Glomerular visceral epithelial cell (primary cell): ENCODE measurements at regions not wholly inside any gene's neighbourhood (a gene's known extent, or its start where the extent isn't known, plus 50 kb on each side); places are given as distances from the start of the nearest gene placed in this dataset.
A peak's percentile ranks its signal among the peaks of the same experiment; 100 is the strongest.
"Not testable (repeated sequence)": the region's sequence is repeated elsewhere in the genome, so short reads cannot be mapped to it uniquely, and the experiment has no call there.

ENCODE experiments used
- DNase-seq: peaks from one replicate; pipeline ENCODE4 v3.0.0-alpha.2; 2016; ENCODE audit errors: extremely low spot score

GRCh38 chrY:17511984-17512383 lies 368.0 kb downstream of the CDY2B start:
- DNase-seq = not testable (repeated sequence)

DNA sequence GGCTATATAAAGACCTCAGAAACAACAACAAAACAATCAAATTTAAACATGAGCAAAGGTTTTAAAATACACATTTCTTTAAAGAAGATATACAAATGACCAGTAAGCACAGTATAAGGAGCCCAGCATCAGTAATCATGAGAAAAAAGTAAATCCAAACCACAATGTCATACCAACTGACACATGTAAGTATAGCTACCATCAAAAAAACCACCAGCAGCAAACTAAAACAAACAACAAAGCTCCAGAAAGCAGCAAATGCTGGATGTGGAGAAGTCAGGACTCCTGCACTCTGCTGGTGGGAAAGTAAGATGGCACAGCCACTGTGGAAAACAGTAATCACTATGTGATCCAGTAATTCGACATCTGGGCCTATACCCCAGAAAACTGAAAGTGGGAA lies 368.5 kb downstream of the CDY2B start:
- DNase-seq = not testable (repeated sequence)

DNA sequence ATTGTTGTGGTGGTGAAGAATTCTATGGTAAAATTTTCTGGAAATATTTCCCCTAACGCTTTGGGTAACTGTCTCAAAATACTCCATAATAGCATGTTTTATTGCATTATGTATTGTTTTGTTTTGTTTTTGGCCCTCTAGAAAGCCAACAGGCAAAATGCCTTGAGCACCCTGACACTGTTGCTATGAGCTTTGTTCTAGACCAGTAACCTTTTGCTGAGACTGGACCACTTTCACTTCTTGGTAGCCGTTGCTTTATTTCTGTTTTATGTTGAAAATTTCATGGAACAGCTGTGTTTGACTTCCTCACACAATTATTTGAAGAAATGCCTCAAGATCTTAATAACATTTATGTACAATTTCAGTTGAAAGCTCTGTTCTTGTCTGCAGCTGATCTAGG lies 374.2 kb downstream of the CDY2B start:
- DNase-seq = not testable (repeated sequence)

- not testable (repeated sequence) for DNase-seq
These were observed 395.3 kb downstream of the CDY2B start for GRCh38 chrY:17484763-17485162.

- DNase-seq = not testable (repeated sequence)
These were observed 395.9 kb downstream of the CDY2B start for GRCh38 chrY:17484157-17484556.

DNA sequence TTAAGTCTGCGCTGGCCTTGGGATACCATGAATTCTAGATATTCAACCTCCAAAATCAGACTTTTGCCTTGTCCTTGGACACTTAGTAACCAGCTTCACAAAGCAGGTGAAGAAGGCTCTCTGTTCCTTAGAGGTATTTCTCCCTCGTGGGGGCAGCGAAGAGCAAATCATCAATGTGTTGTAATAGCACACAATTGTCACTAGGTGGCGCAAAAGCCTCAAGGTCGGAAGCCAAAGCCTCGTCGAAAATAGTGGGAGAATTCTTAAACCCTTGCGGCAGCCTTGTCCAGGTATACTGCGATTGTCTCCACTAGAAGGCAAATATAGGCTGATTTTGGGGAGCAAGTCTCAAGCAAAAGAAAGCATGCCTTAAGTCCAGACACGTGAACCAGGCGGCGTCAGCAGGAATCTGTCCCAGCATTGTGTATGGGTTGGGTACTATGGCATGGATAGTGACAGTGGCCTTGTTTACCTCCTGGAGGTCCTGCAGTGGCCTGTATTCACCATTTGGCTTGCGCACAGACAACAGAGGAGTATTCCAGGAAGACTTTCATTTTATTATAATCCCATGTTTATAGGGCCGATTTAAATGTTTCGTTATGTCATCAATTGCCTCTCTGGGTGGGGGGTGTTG lies 398.5 kb downstream of the CDY2B start:
- DNase-seq = not testable (repeated sequence)

DNA sequence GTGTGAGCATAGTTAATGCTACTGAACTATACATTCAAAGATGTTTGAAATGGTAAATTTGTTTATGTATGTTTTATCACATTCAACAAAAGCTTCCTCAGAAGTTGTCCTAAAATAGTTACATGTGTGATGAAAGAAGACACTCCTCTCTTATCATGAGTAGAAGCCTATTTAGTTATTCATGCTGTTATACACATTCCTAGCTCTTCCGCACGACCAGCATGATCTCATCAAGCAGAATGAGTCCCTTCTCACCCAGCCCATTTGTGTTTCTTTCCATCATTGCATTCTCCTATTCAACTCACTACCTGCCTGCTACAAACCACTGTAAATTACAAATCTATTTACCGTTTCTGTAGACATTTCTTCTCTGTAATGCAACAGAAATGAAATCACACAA lies 408.0 kb downstream of the CDY2B start:
- not testable (repeated sequence) for DNase-seq

DNA sequence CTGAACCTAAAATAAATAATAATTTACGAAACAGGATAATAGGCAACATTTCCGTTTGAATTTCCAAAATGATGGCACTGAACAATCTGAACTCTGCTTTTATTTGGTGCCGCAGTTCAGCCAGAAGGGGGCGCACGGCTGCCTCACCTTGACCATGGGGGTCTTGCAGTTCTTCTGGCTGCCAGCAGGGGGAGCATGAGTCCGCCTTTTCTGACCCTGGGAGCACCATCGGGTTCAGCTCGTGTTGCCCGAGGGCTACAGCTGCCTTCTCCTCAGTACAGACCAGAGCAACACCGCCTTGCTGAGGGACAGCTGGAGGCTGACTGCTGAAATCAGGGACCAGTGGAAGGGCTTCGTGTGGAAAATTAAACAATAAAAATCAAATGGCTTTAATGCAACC lies 420.3 kb downstream of the CDY2B start:
- not testable (repeated sequence) for DNase-seq

DNA sequence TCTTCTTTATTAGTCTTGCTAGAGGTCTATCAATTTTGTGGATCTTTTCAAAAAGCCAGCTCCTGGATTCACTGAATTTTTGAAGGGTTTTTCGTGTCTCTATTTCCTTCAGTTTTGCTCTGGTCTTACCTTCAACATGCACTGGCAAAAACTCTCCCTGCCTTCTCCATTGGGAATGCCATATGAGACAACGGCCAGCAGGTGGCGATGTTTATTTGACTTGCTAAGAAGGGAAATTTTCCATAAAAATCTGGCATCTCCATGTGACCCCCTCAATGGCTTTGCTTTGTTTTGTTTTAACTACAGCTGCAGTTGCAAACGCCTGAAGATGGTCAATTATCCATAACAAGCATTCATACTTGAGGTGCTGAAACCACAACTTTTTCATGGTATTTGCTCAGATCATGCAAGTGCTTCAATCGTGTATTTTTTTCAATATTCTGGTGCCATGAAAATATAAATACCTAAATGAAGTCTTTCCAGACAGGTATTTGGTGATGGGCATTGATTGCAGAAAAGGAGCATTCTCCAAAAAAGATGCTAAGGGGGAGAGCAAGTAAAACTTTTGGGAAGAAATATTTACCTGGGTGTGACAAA lies 449.4 kb downstream of the CDY2B start:
- DNase-seq = peak; percentile 30

- peak; percentile 86 for DNase-seq
These were observed 481.5 kb downstream of the CDY2B start for GRCh38 chrY:17398336-17399072.

GRCh38 chrY:17397659-17398058 lies 482.4 kb downstream of the CDY2B start:
- DNase-seq = no peak

- DNase-seq = peak; percentile 13
These were observed 498.5 kb downstream of the CDY2B start for GRCh38 chrY:17381431-17382070.

DNA sequence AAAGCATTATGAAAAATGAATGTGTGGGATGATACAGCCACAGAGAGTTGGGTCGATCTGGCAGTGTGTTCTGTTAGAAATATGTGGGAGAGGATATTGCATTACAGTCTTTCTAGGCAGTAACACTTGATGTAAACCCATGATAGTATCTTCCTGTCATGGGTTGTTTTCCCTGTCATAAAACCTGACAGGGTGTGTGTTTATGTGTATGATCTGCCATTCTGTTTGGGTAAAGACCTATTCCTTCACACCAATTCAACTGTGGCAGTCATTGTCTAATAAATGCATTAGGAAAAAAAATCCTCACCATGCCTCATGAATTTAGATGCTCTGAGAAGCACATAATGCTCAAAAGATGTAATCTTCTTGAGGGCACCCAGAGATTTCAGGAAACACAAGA lies 501.7 kb downstream of the CDY2B start:
- no peak for DNase-seq

GRCh38 chrY:17368413-17368812 lies 511.6 kb downstream of the CDY2B start:
- no peak for DNase-seq

- peak; percentile 2 for DNase-seq
These were observed 513.6 kb downstream of the CDY2B start for GRCh38 chrY:17366400-17366799.

DNA sequence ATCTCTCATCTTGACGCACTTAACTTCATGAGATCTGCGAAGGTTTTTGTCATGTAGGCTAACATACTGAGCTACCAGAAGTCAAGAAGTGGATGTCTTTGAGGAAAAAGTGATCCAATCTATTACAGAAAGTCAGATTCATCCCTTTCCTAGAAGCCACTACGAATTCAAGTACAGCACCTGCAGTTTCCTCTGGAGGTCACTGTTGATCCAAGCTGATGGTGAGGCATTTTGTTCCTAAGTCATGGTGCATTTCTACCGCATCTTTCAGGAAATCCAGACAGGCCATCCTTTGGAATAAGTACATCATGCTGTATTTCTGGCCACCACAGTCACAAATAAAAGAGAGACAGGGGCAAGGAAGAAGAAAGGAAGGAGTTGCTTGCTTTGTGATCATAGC lies 541.0 kb downstream of the CDY2B start:
- DNase-seq = peak; percentile 27

GRCh38 chrY:17330733-17331132 lies 549.3 kb downstream of the CDY2B start:
- DNase-seq = no peak

GRCh38 chrY:17319916-17320315 lies 560.1 kb downstream of the CDY2B start:
- peak; percentile 48 for DNase-seq

GRCh38 chrY:17318631-17319030 lies 561.4 kb downstream of the CDY2B start:
- no peak for DNase-seq

- DNase-seq = peak; percentile 37
These were observed 603.0 kb downstream of the CDY2B start for GRCh38 chrY:17277056-17277455.

- DNase-seq = no peak
These were observed 620.5 kb downstream of the CDY2B start for GRCh38 chrY:17259497-17259896.

- DNase-seq = peak; percentile 44
These were observed 641.6 kb downstream of the CDY2B start for GRCh38 chrY:17238406-17238805.

GRCh38 chrY:17235769-17236168 lies 644.3 kb downstream of the CDY2B start:
- no peak for DNase-seq
